ENCODE measurements at regions not wholly inside any gene's neighbourhood (a gene's known extent, or its start where the extent isn't known, plus 50 kb on each side); places are given as distances from the start of the nearest gene placed in this dataset.

DNA sequence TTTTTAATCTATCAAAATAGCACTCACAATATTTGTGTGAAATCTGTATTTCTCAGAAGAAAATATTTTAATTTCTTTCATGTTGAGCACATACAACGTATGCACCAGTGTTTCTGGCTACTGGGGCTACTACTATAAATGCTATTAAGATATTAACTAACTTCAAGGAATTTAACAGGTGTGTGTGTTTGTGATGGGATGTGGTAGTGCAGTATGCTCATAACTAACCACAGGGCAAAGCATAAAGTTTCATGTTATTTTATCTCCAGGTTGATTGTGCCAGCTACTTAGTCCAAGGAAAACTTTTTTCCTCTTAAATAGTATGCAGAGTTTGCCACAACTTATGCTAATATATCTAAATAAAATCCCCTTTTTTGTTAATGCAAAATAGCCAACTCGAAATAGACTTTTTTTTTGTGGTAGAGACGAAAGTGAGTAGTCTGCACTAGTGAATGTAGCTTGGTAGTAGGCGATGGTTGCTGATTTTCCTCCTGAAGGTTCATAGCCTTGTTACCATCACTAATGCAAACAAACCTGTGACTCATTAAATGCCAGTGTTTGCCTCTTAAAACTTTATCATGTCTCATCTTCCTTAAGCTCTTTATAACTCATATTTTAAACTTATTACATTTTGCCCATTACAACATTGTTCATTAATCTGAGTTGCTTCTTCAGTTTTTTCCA, 565.5 kb upstream of the ANO3 start:
- Histone ChIP-seq H4K20me1 (no peaks in the 10 kb centered on the region), H3K9ac (no peak overlapping the region), H3K4me2 (no peak overlapping the region), H3K27ac (no peak overlapping the region), H3K27me3 (no peaks in the 10 kb centered on the region), H3K4me3 (no peak overlapping the region), H3K9me3 (no peaks in the 10 kb centered on the region; the same call in 1 of the 2 replicates), H3K36me3 (no peaks in the 10 kb centered on the region), H3K4me1 (no peaks in the 10 kb centered on the region)
- TF ChIP-seq Cebpa-rat (IDR thresholded peaks at IDR 0.05), result no peak

DNA sequence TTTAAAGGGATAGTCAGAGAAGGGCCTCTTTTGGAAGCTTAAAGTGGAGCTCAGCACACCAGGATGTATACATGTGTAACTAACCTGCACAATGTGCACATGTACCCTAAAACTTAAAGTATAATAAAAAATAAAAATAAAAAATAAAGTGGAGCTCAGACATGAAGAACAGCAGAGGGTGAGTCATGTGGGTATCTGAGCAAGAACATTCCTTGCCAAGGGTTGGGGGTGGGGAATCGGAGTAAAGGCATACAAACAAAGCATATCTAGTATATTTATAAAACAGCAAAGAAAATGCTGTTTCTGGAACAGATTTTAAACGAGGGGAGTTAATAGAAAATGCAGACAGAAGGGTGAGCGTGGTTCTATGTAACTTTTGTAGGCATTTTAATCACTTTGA, 562.6 kb upstream of the ANO3 start:
- H3K9ac ChIP-seq, result no peak overlapping the region
- H3K27ac ChIP-seq, result no peak overlapping the region
- no peaks in the 10 kb centered on the region for H3K9me3 ChIP-seq
- H3K27me3 ChIP-seq, result no peaks in the 10 kb centered on the region
- H3K4me2 ChIP-seq, result no peak overlapping the region
- no peaks in the 10 kb centered on the region for H3K36me3 ChIP-seq
- H3K4me3 ChIP-seq, result no peak overlapping the region
- H4K20me1 ChIP-seq, result no peaks in the 10 kb centered on the region
- no peak for TF ChIP-seq Cebpa-rat (IDR thresholded peaks at IDR 0.05)
- no peaks in the 10 kb centered on the region for H3K4me1 ChIP-seq

DNA sequence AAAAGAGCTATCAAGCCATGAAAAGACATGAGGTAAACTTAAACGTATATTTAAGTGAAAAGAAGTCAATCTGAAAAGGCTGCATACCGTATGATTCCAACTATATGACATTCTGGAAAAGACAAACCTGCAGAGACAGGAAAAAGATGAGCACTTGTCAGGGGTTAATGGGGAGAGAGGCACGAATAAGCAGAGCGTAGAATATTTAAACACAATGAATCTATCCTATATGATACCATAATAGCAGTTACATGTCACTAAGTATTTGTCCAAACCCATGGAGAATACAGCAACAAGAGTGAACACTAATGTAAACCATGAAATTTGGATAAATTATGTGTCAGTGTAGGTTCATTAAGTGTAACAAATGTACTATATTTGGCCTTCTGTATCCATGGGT, 560.3 kb upstream of the ANO3 start:
- no peak for TF ChIP-seq Cebpa-rat (IDR thresholded peaks at IDR 0.05)
- no peaks in the 10 kb centered on the region for H3K27me3 ChIP-seq
- no peaks in the 10 kb centered on the region for H4K20me1 ChIP-seq
- H3K4me2 ChIP-seq, result no peak overlapping the region
- no peak overlapping the region for H3K27ac ChIP-seq
- no peaks in the 10 kb centered on the region for H3K36me3 ChIP-seq
- no peak overlapping the region for H3K4me3 ChIP-seq
- H3K4me1 ChIP-seq, result no peaks in the 10 kb centered on the region
- no peak overlapping the region for H3K9ac ChIP-seq
- H3K9me3 ChIP-seq, result no peaks in the 10 kb centered on the region

DNA sequence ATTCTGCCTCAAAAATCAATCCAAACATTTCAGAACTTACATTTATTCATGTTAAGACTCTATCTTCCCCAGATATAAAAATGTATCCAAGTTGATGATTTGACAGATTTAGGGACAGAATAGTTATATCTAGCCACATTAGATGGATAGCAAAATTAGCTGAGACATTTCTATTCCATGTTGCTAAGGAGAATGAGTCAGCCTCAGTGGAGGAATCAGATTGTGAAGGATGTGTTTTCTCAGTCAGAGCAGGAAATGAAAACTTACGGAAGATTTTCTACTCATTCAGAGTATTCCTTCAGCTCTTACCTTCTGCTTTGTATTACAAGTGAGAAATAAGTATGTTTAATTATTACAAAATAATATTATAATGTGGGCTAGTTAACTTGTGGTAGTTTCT, 556.3 kb upstream of the ANO3 start:
- Histone ChIP-seq H3K9ac (no peak overlapping the region), H3K4me2 (no peak overlapping the region), H3K4me3 (no peak overlapping the region), H3K9me3 (no peaks in the 10 kb centered on the region), H3K36me3 (no peaks in the 10 kb centered on the region), H3K27ac (no peak overlapping the region), H3K4me1 (no peaks in the 10 kb centered on the region), H3K27me3 (no peaks in the 10 kb centered on the region), H4K20me1 (no peaks in the 10 kb centered on the region)
- no peak for TF ChIP-seq Cebpa-rat (IDR thresholded peaks at IDR 0.05)

DNA sequence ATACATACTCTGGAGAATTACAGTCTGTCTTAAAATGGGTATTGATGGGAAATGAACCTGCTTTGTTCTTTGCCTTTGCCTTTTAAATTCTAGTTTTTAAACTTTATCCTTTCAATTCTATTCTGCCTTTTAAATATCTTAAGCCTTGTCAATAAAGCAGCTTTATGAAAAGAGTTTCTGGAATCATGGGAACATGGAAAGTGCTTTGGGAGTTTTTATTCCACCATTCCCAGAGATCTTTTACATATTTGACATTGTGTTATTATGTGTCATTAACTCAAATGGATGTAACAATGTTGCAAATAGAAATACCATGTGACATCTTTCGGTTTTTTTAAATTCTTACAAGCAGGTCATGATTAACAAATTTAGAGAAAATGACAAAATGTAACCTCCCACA, 555.7 kb upstream of the ANO3 start:
- TF ChIP-seq Cebpa-rat (IDR thresholded peaks at IDR 0.05), result no peak
- no peaks in the 10 kb centered on the region for H3K9me3 ChIP-seq
- no peaks in the 10 kb centered on the region for H3K27me3 ChIP-seq
- H3K4me2 ChIP-seq, result no peak overlapping the region
- no peaks in the 10 kb centered on the region for H4K20me1 ChIP-seq
- H3K4me1 ChIP-seq, result no peaks in the 10 kb centered on the region
- no peak overlapping the region for H3K9ac ChIP-seq
- H3K4me3 ChIP-seq, result no peak overlapping the region
- no peak overlapping the region for H3K27ac ChIP-seq
- H3K36me3 ChIP-seq, result no peaks in the 10 kb centered on the region

GRCh38 chr11:25777343-25777742, 554.6 kb upstream of the ANO3 start:
- Histone ChIP-seq H3K9ac (no peak overlapping the region), H3K36me3 (no peaks in the 10 kb centered on the region), H3K4me2 (no peak overlapping the region), H3K27ac (no peak overlapping the region), H3K9me3 (no peaks in the 10 kb centered on the region), H3K4me1 (no peaks in the 10 kb centered on the region), H3K4me3 (no peak overlapping the region), H4K20me1 (no peaks in the 10 kb centered on the region), H3K27me3 (no peaks in the 10 kb centered on the region)
- no peak for TF ChIP-seq Cebpa-rat (IDR thresholded peaks at IDR 0.05)

- Histone ChIP-seq H3K27me3 (no peaks in the 10 kb centered on the region), H3K4me3 (no peak overlapping the region), H3K36me3 (no peaks in the 10 kb centered on the region), H4K20me1 (no peaks in the 10 kb centered on the region), H3K27ac (no peak overlapping the region), H3K9me3 (no peaks in the 10 kb centered on the region), H3K9ac (no peak overlapping the region), H3K4me1 (no peaks in the 10 kb centered on the region), H3K4me2 (no peak overlapping the region)
- TF ChIP-seq Cebpa-rat (IDR thresholded peaks at IDR 0.05), result no peak
Measured at GRCh38 chr11:25779033-25779432, 552.9 kb upstream of the ANO3 start.

DNA sequence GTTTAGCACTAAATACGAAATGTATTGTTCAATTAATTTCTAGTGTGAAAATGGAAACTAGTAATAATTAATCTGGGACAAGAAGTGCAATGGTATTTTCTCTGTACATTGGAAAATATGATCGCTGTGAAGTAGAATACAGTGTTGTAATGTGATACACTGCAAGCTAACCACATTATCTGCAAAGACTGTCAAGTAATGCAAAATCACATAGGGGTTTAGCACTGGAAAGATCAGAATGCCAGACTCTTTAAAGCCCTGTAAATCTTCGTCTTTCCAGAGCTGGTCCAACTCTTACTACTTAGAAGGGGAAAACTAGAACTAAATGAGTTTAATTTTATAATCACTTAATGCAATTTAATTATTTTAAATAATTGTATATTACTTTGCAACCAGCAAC, 544.5 kb upstream of the ANO3 start:
- Histone ChIP-seq H3K27ac (no peak overlapping the region), H3K27me3 (no peaks in the 10 kb centered on the region), H3K4me2 (no peak overlapping the region), H3K36me3 (no peaks in the 10 kb centered on the region), H3K9me3 (no peaks in the 10 kb centered on the region), H4K20me1 (no peaks in the 10 kb centered on the region), H3K4me1 (no peaks in the 10 kb centered on the region), H3K9ac (no peak overlapping the region), H3K4me3 (no peak overlapping the region)
- no peak for TF ChIP-seq Cebpa-rat (IDR thresholded peaks at IDR 0.05)

DNA sequence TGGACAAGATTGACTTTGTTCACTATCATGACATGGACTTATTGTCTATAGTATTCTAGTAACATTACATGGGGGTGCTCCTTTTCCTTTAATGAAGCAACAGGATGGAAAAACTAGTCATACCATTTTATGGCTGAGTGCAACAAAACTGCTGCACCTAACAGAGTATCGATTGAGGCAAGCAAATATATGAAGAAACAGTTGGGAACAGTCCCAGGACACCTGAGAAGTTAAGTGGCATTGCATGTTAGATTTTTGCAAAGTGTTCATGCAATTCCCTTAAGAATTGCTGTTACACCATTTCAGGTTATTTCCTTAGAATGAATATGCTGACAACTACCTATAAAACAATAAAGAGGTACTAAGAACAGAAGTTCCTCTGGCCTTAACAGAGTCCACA, 541.5 kb upstream of the ANO3 start:
- H3K27ac ChIP-seq, result no peak overlapping the region
- no peaks in the 10 kb centered on the region for H4K20me1 ChIP-seq
- H3K27me3 ChIP-seq, result no peaks in the 10 kb centered on the region
- no peaks in the 10 kb centered on the region for H3K4me1 ChIP-seq
- no peak for TF ChIP-seq Cebpa-rat (IDR thresholded peaks at IDR 0.05)
- no peak overlapping the region for H3K4me3 ChIP-seq
- no peak overlapping the region for H3K4me2 ChIP-seq
- H3K9me3 ChIP-seq, result no peaks in the 10 kb centered on the region
- no peak overlapping the region for H3K9ac ChIP-seq
- no peaks in the 10 kb centered on the region for H3K36me3 ChIP-seq

DNA sequence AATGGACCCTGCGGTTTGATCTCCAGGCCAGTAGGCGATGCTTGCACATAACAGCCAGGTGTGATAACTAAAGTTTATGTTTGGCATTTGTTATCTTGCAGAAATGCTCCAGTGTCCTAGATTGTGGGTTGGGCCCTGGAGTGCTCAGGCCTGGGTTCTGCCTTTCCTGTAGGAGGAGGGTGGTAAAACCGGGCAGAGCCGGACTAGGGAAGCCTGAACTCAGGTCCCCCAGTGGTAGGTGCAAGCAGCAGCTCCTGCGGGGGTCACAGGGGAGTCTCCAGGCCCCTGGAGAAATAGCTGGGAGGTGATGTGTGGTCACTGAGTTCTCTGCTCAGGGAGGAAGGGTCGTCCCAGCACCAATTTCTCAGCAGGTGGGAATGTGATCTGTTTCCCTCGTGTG, 538.3 kb upstream of the ANO3 start:
- H3K36me3 ChIP-seq, result no peaks in the 10 kb centered on the region
- H3K9ac ChIP-seq, result no peak overlapping the region
- no peaks in the 10 kb centered on the region for H3K4me1 ChIP-seq
- no peaks in the 10 kb centered on the region for H3K9me3 ChIP-seq
- H3K27me3 ChIP-seq, result no peaks in the 10 kb centered on the region
- H4K20me1 ChIP-seq, result no peaks in the 10 kb centered on the region
- no peak for TF ChIP-seq Cebpa-rat (IDR thresholded peaks at IDR 0.05)
- H3K4me2 ChIP-seq, result no peak overlapping the region
- no peak overlapping the region for H3K27ac ChIP-seq
- no peak overlapping the region for H3K4me3 ChIP-seq

DNA sequence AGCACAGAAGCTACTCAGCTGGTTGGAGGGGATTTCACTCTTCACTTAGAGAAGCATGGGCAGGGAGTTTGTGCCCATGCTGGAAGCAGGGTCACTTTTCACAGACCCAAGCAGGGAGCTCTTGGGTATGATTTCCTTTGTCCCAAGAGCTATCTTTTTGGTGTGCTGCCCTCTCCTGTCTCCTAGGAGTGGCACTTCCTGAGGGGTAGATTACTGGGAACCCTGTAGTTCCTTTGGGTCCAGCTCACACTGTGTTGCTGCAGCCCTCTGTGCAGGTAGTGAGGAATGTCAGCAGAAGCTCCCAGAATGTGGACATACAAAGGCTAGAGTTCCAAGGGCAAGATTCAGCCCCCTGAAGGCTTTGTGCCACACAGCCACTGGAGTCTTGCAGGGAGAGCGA, 537.1 kb upstream of the ANO3 start:
- Histone ChIP-seq H3K9me3 (no peaks in the 10 kb centered on the region), H3K4me2 (no peak overlapping the region), H3K27ac (no peak overlapping the region), H3K4me1 (no peaks in the 10 kb centered on the region), H3K27me3 (no peaks in the 10 kb centered on the region), H4K20me1 (no peaks in the 10 kb centered on the region), H3K9ac (no peak overlapping the region), H3K36me3 (no peaks in the 10 kb centered on the region), H3K4me3 (no peak overlapping the region)
- no peak for TF ChIP-seq Cebpa-rat (IDR thresholded peaks at IDR 0.05)
